ENCODE measurements at regions not wholly inside any gene's neighbourhood (a gene's known extent, or its start where the extent isn't known, plus 50 kb on each side); places are given as distances from the start of the nearest gene placed in this dataset.
A peak's percentile ranks its signal among the peaks of the same experiment; 100 is the strongest.

GRCh38 chr11:112469376-112469775 lies 208.7 kb upstream of the PLET1 start:
- no peak for DNase-seq

GRCh38 chr11:112470355-112470754 lies 209.7 kb upstream of the PLET1 start:
- DNase-seq: peak; percentile 6

- DNase-seq: no peak
These were observed 211.1 kb upstream of the PLET1 start for GRCh38 chr11:112471731-112472130.

GRCh38 chr11:112477152-112477551 lies 216.5 kb upstream of the PLET1 start:
- DNase-seq: no peak

- no peak for DNase-seq
These were observed 217.1 kb upstream of the PLET1 start for GRCh38 chr11:112477581-112478317.

- no peak for DNase-seq
These were observed 218.1 kb upstream of the PLET1 start for GRCh38 chr11:112478806-112479205.

- DNase-seq: no peak
These were observed 220.8 kb upstream of the PLET1 start for GRCh38 chr11:112481431-112481830.

- DNase-seq: no peak
These were observed 221.2 kb upstream of the PLET1 start for GRCh38 chr11:112481893-112482292.

GRCh38 chr11:112485280-112485679 lies 224.6 kb upstream of the PLET1 start:
- no peak for DNase-seq

- no peak for DNase-seq
These were observed 237.2 kb upstream of the PLET1 start for GRCh38 chr11:112497826-112498225.

GRCh38 chr11:112498701-112499100 lies 238.0 kb upstream of the PLET1 start:
- DNase-seq: no peak

GRCh38 chr11:112499153-112499880 lies 238.7 kb upstream of the PLET1 start:
- no peak for DNase-seq

GRCh38 chr11:112499881-112500204 lies 239.2 kb upstream of the PLET1 start:
- DNase-seq: no peak

- DNase-seq: no peak
These were observed 242.8 kb upstream of the PLET1 start for GRCh38 chr11:112503410-112503809.

GRCh38 chr11:112504056-112504455 lies 243.4 kb upstream of the PLET1 start:
- peak; percentile 21 for DNase-seq

GRCh38 chr11:112506852-112507251 lies 246.2 kb upstream of the PLET1 start:
- DNase-seq: no peak

GRCh38 chr11:112507281-112507680 lies 246.6 kb upstream of the PLET1 start:
- DNase-seq: no peak

- no peak for DNase-seq
These were observed 248.1 kb upstream of the PLET1 start for GRCh38 chr11:112508750-112509149.

GRCh38 chr11:112509300-112509699 lies 248.6 kb upstream of the PLET1 start:
- DNase-seq: no peak

- no peak for DNase-seq
These were observed 250.6 kb upstream of the PLET1 start for GRCh38 chr11:112511271-112511670.

GRCh38 chr11:112511911-112512310 lies 251.3 kb upstream of the PLET1 start:
- no peak for DNase-seq

- no peak for DNase-seq
These were observed 252.8 kb upstream of the PLET1 start for GRCh38 chr11:112513417-112513816.

- no peak for DNase-seq
These were observed 253.5 kb upstream of the PLET1 start for GRCh38 chr11:112514011-112514740.

GRCh38 chr11:112516261-112516660 lies 255.6 kb upstream of the PLET1 start:
- DNase-seq: no peak

All from fibroblast of skin of scalp (primary cell).